ENCODE measurements at regions not wholly inside any gene's neighbourhood (a gene's known extent, or its start where the extent isn't known, plus 50 kb on each side); places are given as distances from the start of the nearest gene placed in this dataset.

- no peak for TF ChIP-seq CTCF (IDR thresholded peaks at IDR 0.05; ENCODE audit: borderline replicate concordance, insufficient read depth, low read depth, low read length)
- no peak overlapping the region for H3K4me3 ChIP-seq (ENCODE audit: low read depth, low read length)
These were observed 57.5 kb upstream of the TRPM1 start for GRCh38 chr15:31158858-31159569.

- no peak overlapping the region for H3K4me3 ChIP-seq (ENCODE audit: low read depth, low read length)
- no peak for TF ChIP-seq CTCF (IDR thresholded peaks at IDR 0.05; ENCODE audit: borderline replicate concordance, insufficient read depth, low read depth, low read length)
These were observed 58.3 kb upstream of the TRPM1 start for GRCh38 chr15:31159837-31160236.

- H3K4me3 ChIP-seq (ENCODE audit: low read depth, low read length): no peak overlapping the region
- TF ChIP-seq CTCF (IDR thresholded peaks at IDR 0.05; ENCODE audit: borderline replicate concordance, insufficient read depth, low read depth, low read length): no peak
These were observed 58.8 kb upstream of the TRPM1 start for GRCh38 chr15:31160297-31160696.

GRCh38 chr15:31160740-31161495, 59.4 kb upstream of the TRPM1 start:
- TF ChIP-seq CTCF (IDR thresholded peaks at IDR 0.05; ENCODE audit: borderline replicate concordance, insufficient read depth, low read depth, low read length): no peak
- H3K4me3 ChIP-seq (ENCODE audit: low read depth, low read length): no peak overlapping the region

- no peak for TF ChIP-seq CTCF (IDR thresholded peaks at IDR 0.05; ENCODE audit: borderline replicate concordance, insufficient read depth, low read depth, low read length)
- no peak overlapping the region for H3K4me3 ChIP-seq (ENCODE audit: low read depth, low read length)
These were observed 60.4 kb upstream of the TRPM1 start for GRCh38 chr15:31161951-31162350.

- TF ChIP-seq CTCF (IDR thresholded peaks at IDR 0.05; ENCODE audit: borderline replicate concordance, insufficient read depth, low read depth, low read length): no peak
- no peak overlapping the region for H3K4me3 ChIP-seq (ENCODE audit: low read depth, low read length)
These were observed 61.4 kb upstream of the TRPM1 start for GRCh38 chr15:31162721-31163510.
